Transverse colon (tissue), 3 donors: ENCODE measurements at regions not wholly inside any gene's neighbourhood (a gene's known extent, or its start where the extent isn't known, plus 50 kb on each side); places are given as distances from the start of the nearest gene placed in this dataset.

Experiments
- CTCF ChIP-seq, 5 experiments: fragments of 200-600 bp in 3 of 5; fragments of 450-650 bp in 2 of 5; sonication (generic) in 3 of 5; IDR thresholded peaks; 1 replicate in 2 of 5; 2 replicates in 3 of 5; pipeline ENCODE4 v1.5.1; 2016 to 2017; ENCODE audit warnings: antibody characterized with exemption in 5 of 5, inconsistent platforms in 3 of 5, mild to moderate bottlenecking in 2 of 5, moderate library complexity in 1 of 5
- POLR2A ChIP-seq: fragments of 450-650 bp; IDR thresholded peaks from one replicate; pipeline ENCODE4 v1.6.1; 2016; ENCODE audit warnings: antibody characterized with exemption, mild to moderate bottlenecking, moderate library complexity

GRCh38 chr17:13129356-13129755 is 111.5 kb upstream of the ELAC2 start:
- TF ChIP-seq CTCF (IDR thresholded peaks at IDR 0.05) (no peak), POLR2A (no peak)
